NCI-H146 treated with DMSO at 0.1 percent for 48 hours (cell line): ENCODE measurements at regions not wholly inside any gene's neighbourhood (a gene's known extent, or its start where the extent isn't known, plus 50 kb on each side); places are given as distances from the start of the nearest gene placed in this dataset.
"Not testable (repeated sequence)": the region's sequence is repeated elsewhere in the genome, so short reads cannot be mapped to it uniquely, and the experiment has no call there.

ENCODE experiments used
- DNase-seq: peaks from one replicate; lab custom pipeline; 2025; ENCODE audit not compliant: unreplicated experiment; lab: John Stamatoyannopoulos, UW

GRCh38 chr14:106011631-106012360, 485.4 kb downstream of the TMEM121 start:
- not testable (repeated sequence) for DNase-seq

- DNase-seq: not testable (repeated sequence)
Measured at GRCh38 chr14:106012361-106012725, 486.0 kb downstream of the TMEM121 start.

- DNase-seq: no peak
Measured at GRCh38 chr14:106013879-106014376, 487.5 kb downstream of the TMEM121 start.

GRCh38 chr14:106017952-106018351, 491.6 kb downstream of the TMEM121 start:
- DNase-seq: not testable (repeated sequence)

- no peak for DNase-seq
Measured at GRCh38 chr14:106021832-106022231, 495.4 kb downstream of the TMEM121 start.

GRCh38 chr14:106022648-106023047, 496.3 kb downstream of the TMEM121 start:
- DNase-seq: not testable (repeated sequence)

- DNase-seq: no peak
Measured at GRCh38 chr14:106023411-106023810, 497.0 kb downstream of the TMEM121 start.

- DNase-seq: no peak
Measured at GRCh38 chr14:106024983-106025604, 498.7 kb downstream of the TMEM121 start.

- DNase-seq: no peak
Measured at GRCh38 chr14:106026026-106026425, 499.6 kb downstream of the TMEM121 start.

GRCh38 chr14:106027759-106028158, 501.4 kb downstream of the TMEM121 start:
- DNase-seq: not testable (repeated sequence)

GRCh38 chr14:106029959-106030358, 503.6 kb downstream of the TMEM121 start:
- DNase-seq: no peak

GRCh38 chr14:106037380-106037779, 511.0 kb downstream of the TMEM121 start:
- DNase-seq: no peak

- DNase-seq: no peak
Measured at GRCh38 chr14:106038263-106038662, 511.9 kb downstream of the TMEM121 start.

GRCh38 chr14:106039400-106039799, 513.0 kb downstream of the TMEM121 start:
- no peak for DNase-seq

GRCh38 chr14:106044515-106044914, 518.1 kb downstream of the TMEM121 start:
- no peak for DNase-seq

GRCh38 chr14:106044949-106045596, 518.7 kb downstream of the TMEM121 start:
- no peak for DNase-seq

GRCh38 chr14:106051796-106052195, 525.4 kb downstream of the TMEM121 start:
- DNase-seq: no peak

GRCh38 chr14:106055289-106055688, 528.9 kb downstream of the TMEM121 start:
- DNase-seq: no peak

GRCh38 chr14:106058342-106058741, 532.0 kb downstream of the TMEM121 start:
- no peak for DNase-seq

GRCh38 chr14:106060276-106060975, 534.0 kb downstream of the TMEM121 start:
- no peak for DNase-seq

- peak; percentile 7 for DNase-seq
Measured at GRCh38 chr14:106061877-106062500, 535.6 kb downstream of the TMEM121 start.
